ENCODE measurements at regions not wholly inside any gene's neighbourhood (a gene's known extent, or its start where the extent isn't known, plus 50 kb on each side); places are given as distances from the start of the nearest gene placed in this dataset.

DNA sequence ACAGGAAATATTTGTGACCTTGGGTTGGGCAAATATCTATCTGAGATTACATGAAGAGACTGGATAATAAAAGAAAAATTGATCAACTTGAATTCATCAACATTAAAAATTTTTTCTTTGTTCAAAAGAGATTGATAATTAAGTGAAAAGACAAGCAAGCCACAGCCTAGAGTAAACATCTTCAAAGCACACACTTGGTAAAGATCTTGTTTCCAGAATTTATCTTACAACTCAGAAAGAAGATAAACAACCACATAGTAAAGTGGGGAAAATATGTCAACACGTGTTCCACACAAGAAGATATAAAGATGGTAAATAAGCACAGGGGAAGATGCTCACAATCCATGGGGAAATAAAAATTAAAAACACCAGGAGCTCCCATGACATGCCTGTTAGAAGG is 195.9 kb downstream of the SOX11 start (continued):
- TF ChIP-seq, protein P1, sequence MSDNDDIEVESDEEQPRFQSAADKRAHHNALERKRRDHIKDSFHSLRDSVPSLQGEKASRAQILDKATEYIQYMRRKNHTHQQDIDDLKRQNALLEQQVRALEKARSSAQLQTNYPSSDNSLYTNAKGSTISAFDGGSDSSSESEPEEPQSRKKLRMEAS (IDR thresholded peaks at IDR 0.05), result no peak
- no peak for TF ChIP-seq HDAC6 (IDR thresholded peaks at IDR 0.05; ENCODE audit: low read depth, low read length)
- no peak for TF ChIP-seq ZNF274 (IDR thresholded peaks at IDR 0.05; ENCODE audit: borderline replicate concordance, extremely low read depth, low read length)
- TF ChIP-seq RBBP5 (IDR thresholded peaks at IDR 0.05; ENCODE audit: borderline replicate concordance, low read depth, low read length), result no peak
- no peak for TF ChIP-seq YY1 (IDR thresholded peaks at IDR 0.05; ENCODE audit: low read depth, low read length)
- no peak for TF ChIP-seq POLR2A (IDR thresholded peaks at IDR 0.05; ENCODE audit: control extremely low read depth in 1 of 2, low read depth in 2 of 2, low read length in 2 of 2)
- no peak for TF ChIP-seq RFX5 (IDR thresholded peaks at IDR 0.05; ENCODE audit: borderline replicate concordance, low read depth, low read length)
- no peak for TF ChIP-seq TBP (IDR thresholded peaks at IDR 0.05; ENCODE audit: low read depth, low read length)
- no peak for TF ChIP-seq EZH2 (IDR thresholded peaks at IDR 0.05; ENCODE audit: low read depth, low read length, severe bottlenecking)
- no peak for TF ChIP-seq SIN3A (conservative IDR thresholded peaks at IDR 0.05 in 1 of 2, IDR thresholded peaks at IDR 0.05 in 1 of 2; ENCODE audit: low read depth in 1 of 2, low read length in 2 of 2)
- no peak for TF ChIP-seq EP300 (IDR thresholded peaks at IDR 0.05; ENCODE audit: borderline replicate concordance in 1 of 2, low read depth in 2 of 2, low read length in 2 of 2)
- TF ChIP-seq SIRT6 (IDR thresholded peaks at IDR 0.05; ENCODE audit: low read length), result no peak
- no peak for TF ChIP-seq POU5F1 (IDR thresholded peaks at IDR 0.05; ENCODE audit: low read depth, low read length)
- TF ChIP-seq GABPA (IDR thresholded peaks at IDR 0.05; ENCODE audit: borderline replicate concordance, insufficient read depth, low read length), result no peak

All from H1 (cell line).